Gastrocnemius medialis (tissue), 4 donors: ENCODE measurements at regions not wholly inside any gene's neighbourhood (a gene's known extent, or its start where the extent isn't known, plus 50 kb on each side); places are given as distances from the start of the nearest gene placed in this dataset.

Experiments used
- POLR2A ChIP-seq, 2 donors: fragments of 450-650 bp; IDR thresholded peaks; one replicate each; pipeline ENCODE4 v1.6.1; 2017; ENCODE audit warnings: antibody characterized with exemption in 2 of 2, mild to moderate bottlenecking in 2 of 2, moderate library complexity in 2 of 2
- TF ChIP-seq, protein P1 (sequence below), 5 experiments: fragments of 450-650 bp in 3 of 5; fragments of 200-600 bp in 2 of 5; sonication (generic) in 2 of 5; IDR thresholded peaks in 4 of 5; conservative IDR thresholded peaks in 1 of 5; 1 replicate in 4 of 5; 2 replicates in 1 of 5; pipeline ENCODE4 v1.5.1; 2016 to 2019; ENCODE audit warnings: antibody characterized with exemption in 5 of 5, mild to moderate bottlenecking in 3 of 5, moderate library complexity in 3 of 5

DNA sequence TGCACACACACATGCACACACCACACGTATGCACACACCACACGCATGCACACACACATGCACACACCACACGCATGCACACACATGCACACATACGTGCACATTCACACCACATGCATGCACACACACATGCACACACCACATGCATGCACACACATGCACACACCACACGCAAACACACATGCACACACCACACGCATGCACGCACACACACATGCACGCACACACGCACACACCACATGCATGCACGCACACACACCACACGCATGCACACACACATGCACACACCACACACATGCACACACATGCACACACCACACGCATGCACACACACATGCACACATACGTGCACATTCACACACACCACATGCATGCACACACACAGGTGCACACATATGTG, 169.8 kb upstream of the SALL3 start:
- TF ChIP-seq, protein P1, sequence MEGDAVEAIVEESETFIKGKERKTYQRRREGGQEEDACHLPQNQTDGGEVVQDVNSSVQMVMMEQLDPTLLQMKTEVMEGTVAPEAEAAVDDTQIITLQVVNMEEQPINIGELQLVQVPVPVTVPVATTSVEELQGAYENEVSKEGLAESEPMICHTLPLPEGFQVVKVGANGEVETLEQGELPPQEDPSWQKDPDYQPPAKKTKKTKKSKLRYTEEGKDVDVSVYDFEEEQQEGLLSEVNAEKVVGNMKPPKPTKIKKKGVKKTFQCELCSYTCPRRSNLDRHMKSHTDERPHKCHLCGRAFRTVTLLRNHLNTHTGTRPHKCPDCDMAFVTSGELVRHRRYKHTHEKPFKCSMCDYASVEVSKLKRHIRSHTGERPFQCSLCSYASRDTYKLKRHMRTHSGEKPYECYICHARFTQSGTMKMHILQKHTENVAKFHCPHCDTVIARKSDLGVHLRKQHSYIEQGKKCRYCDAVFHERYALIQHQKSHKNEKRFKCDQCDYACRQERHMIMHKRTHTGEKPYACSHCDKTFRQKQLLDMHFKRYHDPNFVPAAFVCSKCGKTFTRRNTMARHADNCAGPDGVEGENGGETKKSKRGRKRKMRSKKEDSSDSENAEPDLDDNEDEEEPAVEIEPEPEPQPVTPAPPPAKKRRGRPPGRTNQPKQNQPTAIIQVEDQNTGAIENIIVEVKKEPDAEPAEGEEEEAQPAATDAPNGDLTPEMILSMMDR (IDR thresholded peaks at IDR 0.05 in 4 of 5, conservative IDR thresholded peaks at IDR 0.05 in 1 of 5) = no peak
- no peak for TF ChIP-seq POLR2A (IDR thresholded peaks at IDR 0.05)
